ENCODE measurements at regions not wholly inside any gene's neighbourhood (a gene's known extent, or its start where the extent isn't known, plus 50 kb on each side); places are given as distances from the start of the nearest gene placed in this dataset.

DNA sequence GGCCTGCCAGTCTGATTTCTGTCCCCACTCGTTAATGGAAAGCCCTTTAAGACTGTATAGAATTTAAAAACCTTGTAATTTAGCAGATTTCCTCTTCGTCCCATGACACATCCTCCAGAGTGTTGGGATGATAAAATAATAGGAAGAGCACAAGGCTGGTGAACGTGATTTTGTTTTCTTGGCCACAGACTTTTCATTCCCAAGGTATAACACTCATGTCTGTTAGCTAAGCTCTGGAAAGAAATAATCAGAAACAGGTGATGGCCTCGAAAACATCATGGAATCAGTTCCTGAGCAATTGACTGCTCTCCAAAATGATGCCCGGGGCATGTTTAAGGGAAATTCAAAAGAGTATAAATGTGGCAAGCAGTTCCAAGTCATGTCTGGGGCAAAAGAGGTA, 337.8 kb upstream of the TCF4 start:
- TF ChIP-seq CTCF (IDR thresholded peaks at IDR 0.05) (no peak), EZH2 (IDR thresholded peaks at IDR 0.05) (no peak), EZH2phosphoT487 (IDR thresholded peaks at IDR 0.05) (no peak)
